Fibroblast of the aortic adventitia (primary cell): ENCODE measurements at regions not wholly inside any gene's neighbourhood (a gene's known extent, or its start where the extent isn't known, plus 50 kb on each side); places are given as distances from the start of the nearest gene placed in this dataset.
"Not testable (repeated sequence)": the region's sequence is repeated elsewhere in the genome, so short reads cannot be mapped to it uniquely, and the experiment has no call there.

Source experiments
- DNase-seq: peaks from one replicate; pipeline ENCODE4 v3.0.0-alpha.2; 2010; ENCODE audit warnings: low read depth
- H3K4me3 ChIP-seq: 2 replicates; pipeline ENCODE4 v1.5.1; 2011; ENCODE audit warnings: low read depth, mild to moderate bottlenecking, control low read depth, low read length, moderate library complexity
- TF ChIP-seq, protein P1 (sequence below): IDR thresholded peaks from 2 replicates; pipeline ENCODE4 v1.5.1; 2011; ENCODE audit warnings: mild to moderate bottlenecking, low read length, control low read depth, inconsistent platforms; ENCODE audit not compliant: insufficient read depth

DNA sequence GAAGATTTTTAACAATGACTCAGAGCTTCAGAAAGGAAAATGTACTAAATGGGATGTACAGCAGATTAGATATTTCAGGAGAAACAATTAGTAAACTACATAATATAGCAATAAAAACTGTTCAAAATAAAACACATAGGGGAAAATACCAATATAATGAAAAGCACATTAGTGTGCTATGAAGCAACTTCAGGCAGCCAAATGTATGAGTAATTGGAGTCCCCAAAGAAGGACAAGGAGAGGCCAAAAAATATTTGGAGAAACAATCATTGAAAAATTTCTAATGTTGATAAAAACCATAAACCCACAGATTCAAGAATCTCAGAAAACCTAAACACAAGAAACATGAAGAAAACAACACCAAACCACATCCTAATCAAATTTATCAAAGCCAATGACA, 129.3 kb upstream of the CHRDL1 start:
- peak; percentile 29 for DNase-seq
- TF ChIP-seq, protein P1, sequence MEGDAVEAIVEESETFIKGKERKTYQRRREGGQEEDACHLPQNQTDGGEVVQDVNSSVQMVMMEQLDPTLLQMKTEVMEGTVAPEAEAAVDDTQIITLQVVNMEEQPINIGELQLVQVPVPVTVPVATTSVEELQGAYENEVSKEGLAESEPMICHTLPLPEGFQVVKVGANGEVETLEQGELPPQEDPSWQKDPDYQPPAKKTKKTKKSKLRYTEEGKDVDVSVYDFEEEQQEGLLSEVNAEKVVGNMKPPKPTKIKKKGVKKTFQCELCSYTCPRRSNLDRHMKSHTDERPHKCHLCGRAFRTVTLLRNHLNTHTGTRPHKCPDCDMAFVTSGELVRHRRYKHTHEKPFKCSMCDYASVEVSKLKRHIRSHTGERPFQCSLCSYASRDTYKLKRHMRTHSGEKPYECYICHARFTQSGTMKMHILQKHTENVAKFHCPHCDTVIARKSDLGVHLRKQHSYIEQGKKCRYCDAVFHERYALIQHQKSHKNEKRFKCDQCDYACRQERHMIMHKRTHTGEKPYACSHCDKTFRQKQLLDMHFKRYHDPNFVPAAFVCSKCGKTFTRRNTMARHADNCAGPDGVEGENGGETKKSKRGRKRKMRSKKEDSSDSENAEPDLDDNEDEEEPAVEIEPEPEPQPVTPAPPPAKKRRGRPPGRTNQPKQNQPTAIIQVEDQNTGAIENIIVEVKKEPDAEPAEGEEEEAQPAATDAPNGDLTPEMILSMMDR, result no peak
- no peak overlapping the region for H3K4me3 ChIP-seq

DNA sequence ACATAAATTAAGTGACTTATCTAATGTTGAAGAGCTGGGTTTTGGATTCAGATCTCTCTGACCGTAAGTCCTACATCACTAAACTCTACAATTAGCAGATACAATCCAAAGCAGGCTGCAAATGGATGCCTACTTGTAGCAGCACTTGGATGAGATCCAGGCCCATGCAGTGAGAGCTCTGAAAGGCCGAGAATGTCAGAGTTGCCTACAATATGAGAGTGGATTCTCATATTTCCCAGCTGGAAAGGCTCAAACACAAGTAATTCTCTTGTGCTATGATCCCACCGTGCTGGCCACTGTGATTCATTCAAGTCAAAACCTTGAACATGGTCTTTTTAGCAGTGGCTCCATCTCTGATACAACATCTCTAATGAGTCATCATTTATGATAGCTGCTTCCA, 125.4 kb upstream of the CHRDL1 start:
- DNase-seq, result peak; percentile 6
- no peak overlapping the region for H3K4me3 ChIP-seq
- TF ChIP-seq, protein P1, result no peak

DNA sequence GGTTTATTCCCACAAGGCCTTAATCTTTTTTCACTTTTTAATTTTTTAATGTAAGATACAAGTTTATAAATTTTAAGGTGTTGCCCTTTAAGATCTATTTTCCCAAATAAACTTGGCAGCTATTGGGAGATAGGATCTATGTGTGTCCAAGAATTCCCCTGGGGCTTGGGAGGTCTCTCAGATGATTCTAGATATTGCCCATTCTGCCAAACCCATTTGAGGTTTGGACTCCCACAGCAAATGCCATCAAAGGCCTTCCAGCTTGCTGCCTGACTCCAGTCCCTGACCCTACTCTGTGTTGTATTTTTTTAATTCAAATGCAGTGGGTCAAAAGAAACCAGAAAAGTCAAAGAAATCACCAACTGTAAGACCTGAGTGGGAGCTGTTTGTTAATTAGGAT, 120.0 kb upstream of the CHRDL1 start:
- H3K4me3 ChIP-seq, result no peak overlapping the region
- DNase-seq, result peak; percentile 7
- TF ChIP-seq, protein P1, result no peak

DNA sequence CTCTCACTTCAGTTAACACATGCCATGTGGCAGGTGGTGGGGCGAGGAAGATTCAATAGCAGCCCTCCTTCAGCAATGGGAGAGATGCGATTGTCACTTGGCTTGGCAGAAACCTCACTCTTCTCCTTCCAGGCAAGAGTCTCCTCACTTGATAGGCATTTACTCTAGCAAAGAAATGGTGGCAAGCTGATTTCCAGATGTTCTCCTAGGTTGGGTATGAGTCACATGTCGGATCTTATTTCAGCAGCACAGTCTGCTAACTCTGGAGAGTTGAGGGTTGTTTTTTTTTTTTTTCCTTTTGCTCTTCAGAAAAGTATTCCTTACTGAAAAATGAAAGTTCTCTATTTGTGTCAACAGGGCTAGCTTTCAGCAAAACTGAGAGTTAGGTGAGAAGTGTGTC, 119.5 kb upstream of the CHRDL1 start:
- TF ChIP-seq, protein P1, result no peak
- DNase-seq, result peak; percentile 77
- no peak overlapping the region for H3K4me3 ChIP-seq

DNA sequence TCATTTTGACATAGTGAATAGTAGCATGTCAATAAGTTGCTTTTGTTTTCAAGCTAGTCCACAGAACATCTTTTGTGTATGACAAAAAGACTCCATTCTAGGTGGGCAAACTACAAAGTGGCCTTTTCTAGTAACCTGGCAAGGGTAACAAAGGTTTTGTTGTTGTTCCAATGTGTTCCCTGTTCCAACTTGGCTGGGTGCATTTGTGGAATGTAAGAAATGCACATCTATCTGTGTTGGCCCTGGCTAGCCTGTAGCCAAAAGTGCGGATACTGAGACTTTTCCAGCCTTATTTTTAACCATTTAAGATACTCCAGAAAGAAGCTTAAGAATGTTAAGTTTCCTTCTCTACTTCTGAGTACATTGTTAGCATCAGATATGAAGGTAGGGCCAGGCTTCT, 118.7 kb upstream of the CHRDL1 start:
- H3K4me3 ChIP-seq, result no peak overlapping the region
- DNase-seq, result peak; percentile 5

DNA sequence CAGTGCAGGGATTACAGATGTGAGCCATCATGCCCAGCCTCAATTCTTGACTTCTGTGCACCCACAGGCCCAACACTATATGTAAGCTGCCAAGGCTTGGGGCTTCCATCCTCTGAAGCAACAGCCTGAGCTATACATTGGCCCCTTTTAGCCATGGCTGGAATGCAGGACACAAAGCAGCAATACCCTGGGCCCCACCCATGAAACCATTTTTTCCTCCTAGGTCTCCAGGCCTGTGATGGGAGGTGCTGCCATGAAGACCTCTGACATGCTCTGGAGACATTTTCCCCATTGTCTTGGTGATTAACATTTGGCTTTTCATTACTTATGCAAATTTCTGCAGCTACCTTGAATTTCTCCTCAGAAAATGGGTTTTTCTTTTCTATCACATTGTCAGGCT, 109.1 kb upstream of the CHRDL1 start:
- not testable (repeated sequence) for H3K4me3 ChIP-seq, DNase-seq

More for the DNA sequence above, 118.7 kb upstream of the CHRDL1 start:
- TF ChIP-seq, protein P1, result no peak

DNA sequence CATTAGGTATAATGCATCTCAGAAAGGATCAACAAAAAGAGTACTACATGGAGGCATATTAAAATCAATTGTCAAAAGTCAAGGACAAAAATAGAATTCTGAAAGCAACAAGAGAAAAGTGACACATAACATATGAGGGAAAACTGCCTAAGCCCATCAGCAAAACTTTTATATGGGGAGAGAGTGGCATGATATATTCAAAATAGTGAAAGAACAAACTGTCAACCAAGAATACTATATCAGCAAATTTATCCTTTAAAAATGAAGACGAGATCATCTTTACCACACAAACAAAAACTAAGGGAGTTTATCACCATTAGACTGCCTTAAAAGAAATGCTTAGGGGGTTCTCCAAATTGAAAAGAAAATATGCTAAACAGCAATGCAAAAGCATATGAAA, 86.4 kb upstream of the CHRDL1 start:
- no peak for DNase-seq
- no peak overlapping the region for H3K4me3 ChIP-seq
- TF ChIP-seq, protein P1, result no peak
